DMS 273 (cell line): ENCODE measurements at regions not wholly inside any gene's neighbourhood (a gene's known extent, or its start where the extent isn't known, plus 50 kb on each side); places are given as distances from the start of the nearest gene placed in this dataset.

Source experiments
- DNase-seq: peaks from one replicate; lab custom pipeline; 2025; ENCODE audit not compliant: unreplicated experiment; lab: John Stamatoyannopoulos, UW

DNA sequence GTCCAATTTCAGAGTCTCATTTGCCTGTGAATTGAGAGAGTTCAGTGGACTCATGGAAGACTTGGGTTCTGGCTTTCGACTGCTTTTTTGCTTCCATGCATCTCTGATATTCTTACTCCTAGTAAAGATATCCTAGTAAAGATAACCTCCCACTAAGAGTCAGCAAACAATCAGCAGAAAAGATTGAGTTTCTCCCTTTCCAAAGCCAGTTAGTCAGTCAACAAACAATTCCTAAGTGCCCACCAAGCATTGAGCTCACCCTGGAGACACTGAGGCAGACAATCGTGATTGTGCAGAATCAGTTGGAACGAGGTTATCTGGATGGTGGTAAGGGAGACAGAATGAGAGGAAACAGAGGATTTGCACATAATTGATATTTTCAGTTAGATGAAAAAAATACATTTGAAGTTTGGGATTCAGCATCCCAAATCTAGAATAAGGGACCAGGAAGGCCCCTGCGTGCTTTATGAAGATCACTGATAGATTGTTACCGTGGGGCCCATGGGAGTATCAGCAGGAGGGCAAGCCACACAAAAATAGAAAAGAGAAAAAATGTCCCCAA is 99.7 kb upstream of the SLC38A2 start:
- DNase-seq: no peak

DNA sequence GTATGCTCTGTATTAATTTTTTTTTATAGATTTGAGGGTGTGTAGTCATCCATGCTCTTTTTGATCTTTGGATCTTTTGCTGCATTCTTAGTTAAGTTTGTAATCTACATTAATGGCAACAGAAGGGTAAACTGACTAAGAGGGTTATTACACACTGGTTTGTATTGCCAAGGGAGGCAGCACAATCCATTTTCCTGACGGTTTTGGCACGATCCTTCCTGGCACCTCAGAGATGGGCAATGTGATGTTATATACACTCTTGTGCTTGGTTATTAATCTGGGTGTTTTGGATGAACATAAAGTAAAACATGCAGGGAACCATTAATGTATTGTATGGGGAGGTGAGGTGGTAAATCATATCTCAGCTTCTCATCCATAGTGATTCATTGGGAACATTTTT is 98.8 kb upstream of the SLC38A2 start:
- no peak for DNase-seq

GRCh38 chr12:46470975-46471374 is 98.4 kb upstream of the SLC38A2 start:
- no peak for DNase-seq

GRCh38 chr12:46470036-46470627 is 97.6 kb upstream of the SLC38A2 start:
- no peak for DNase-seq

DNA sequence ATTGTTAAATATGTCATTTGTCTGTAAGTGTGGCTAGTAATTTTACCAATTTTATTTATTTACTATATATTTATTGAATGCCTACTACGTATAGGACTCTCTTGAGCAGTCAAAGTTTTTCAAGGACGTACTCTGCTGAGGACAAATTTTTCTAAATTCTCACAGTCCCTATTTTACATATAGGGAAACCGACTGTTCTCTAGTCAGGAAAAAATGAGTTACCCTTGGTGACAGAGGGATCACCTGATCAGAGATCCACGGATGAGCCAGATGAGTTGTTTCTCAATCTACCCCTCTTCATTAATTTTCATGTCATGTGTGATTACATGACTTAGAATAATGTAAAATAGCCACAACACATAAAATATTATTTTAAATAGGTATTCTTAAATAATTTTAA is 96.2 kb upstream of the SLC38A2 start:
- DNase-seq: no peak

- DNase-seq: no peak
These were observed 95.6 kb upstream of the SLC38A2 start for GRCh38 chr12:46468160-46468559.

DNA sequence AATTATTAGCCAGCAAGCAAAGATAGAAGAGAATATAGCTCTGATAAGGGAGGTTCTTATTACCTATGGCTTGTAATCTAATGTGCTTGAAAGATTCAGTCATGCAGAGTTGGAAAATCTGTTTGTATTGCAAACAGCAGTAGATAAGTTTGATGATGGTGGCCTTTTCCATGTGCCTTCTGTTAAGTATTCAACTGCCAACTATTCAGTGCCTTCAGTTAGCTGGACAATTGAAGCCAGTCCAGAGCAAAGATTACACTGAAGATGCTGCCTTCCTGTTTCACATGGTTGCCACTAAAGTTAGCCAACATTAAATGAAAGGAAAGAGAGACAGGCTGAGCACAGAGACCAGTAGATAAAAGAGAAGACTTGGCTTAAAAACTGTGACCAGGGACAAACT is 92.7 kb upstream of the SLC38A2 start:
- no peak for DNase-seq

GRCh38 chr12:46464863-46465262 is 92.3 kb upstream of the SLC38A2 start:
- DNase-seq: no peak

- no peak for DNase-seq
These were observed 90.2 kb upstream of the SLC38A2 start for GRCh38 chr12:46462641-46463355.

GRCh38 chr12:46461907-46462640 is 89.5 kb upstream of the SLC38A2 start:
- DNase-seq: no peak

DNA sequence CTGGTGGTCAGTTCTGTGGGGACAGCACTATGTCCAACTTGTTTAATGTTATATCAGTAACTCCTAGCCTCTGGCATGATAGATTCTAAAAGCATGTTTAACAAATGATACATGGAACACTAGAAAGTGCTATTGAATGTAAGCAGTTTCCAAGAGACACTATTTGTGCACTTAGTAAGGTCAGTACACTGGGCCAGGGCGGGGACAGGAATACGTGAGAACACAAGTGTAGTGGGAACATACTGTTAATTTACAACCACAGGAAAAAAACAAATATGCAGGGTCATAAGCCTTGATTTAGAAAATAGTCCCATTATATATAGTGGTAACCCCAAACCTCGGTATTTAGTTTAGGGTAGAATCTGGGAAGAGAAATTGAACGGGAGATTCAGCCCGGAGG is 88.9 kb upstream of the SLC38A2 start:
- no peak for DNase-seq

- no peak for DNase-seq
These were observed 88.2 kb upstream of the SLC38A2 start for GRCh38 chr12:46460682-46461210.

- DNase-seq: no peak
These were observed 87.4 kb upstream of the SLC38A2 start for GRCh38 chr12:46459861-46460545.

DNA sequence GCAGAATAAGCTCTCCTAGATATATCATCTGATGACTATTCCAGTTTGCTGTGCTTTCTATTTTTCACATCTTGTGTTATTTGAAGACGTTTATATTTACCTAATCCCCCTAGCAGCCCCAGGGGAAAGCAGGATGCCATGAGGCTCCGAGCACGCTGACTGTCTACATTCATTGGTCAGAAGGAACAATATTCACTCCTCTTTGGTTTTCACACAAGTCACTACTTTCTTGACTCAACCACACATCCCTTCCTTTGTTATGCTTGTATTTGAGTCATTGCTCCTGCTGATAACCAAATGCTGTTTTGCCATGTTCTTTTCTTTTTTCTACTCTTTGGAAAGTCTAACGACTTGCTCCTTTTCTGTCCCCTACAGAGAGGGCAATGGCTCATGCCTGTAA is 86.5 kb upstream of the SLC38A2 start:
- DNase-seq: no peak

DNA sequence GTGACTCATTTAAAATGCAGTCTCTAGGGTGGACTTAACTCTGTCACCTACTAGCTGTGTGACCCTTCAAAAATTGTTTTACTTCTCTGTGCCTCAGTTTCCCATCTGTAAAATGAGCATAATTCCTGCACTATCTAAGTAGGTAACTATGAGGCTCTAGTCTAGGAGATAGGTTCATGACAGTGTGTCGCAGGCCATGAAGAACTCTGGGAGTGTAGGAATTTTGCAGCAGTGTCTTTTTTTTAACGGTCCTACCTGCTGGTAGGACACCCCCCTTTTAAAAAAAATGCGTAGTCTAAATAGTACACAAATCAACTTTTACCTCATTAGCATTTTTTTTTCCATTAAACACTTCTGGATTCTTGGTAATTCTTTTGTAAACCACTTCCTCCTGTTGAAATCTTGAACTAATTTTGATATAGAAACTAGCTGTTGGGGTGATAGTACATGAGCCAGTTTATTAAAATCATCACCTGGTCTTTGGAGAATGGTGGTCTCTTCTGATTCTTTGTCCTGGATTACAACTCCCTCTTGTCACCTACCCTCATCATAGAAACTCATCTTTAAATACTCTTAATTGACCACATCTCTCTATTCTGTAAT is 86.0 kb upstream of the SLC38A2 start:
- DNase-seq: no peak

GRCh38 chr12:46457958-46458357 is 85.4 kb upstream of the SLC38A2 start:
- no peak for DNase-seq

GRCh38 chr12:46456356-46457334 is 84.1 kb upstream of the SLC38A2 start:
- DNase-seq: no peak

GRCh38 chr12:46455648-46456352 is 83.2 kb upstream of the SLC38A2 start:
- DNase-seq: no peak

DNA sequence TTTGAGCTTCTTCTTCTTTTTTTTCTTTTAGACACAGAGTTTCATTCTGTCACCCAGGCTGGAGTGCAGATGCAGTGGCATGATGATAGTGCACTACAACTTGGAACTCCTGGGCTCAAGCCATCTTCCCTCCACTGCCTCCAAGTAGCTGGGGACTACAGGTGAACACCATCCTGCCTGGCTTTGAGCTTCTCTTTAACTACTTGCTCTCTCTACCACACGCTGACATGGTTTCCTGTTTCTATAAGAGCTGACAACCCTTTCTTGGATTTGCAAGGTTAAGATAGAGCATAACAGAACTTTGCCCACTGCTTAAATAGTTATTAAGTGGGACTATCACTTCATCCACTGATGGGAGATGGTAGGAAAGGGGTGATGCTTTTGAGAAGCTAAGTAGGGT is 82.4 kb upstream of the SLC38A2 start:
- DNase-seq: no peak
